PFSK-1 (cell line): ENCODE measurements at regions not wholly inside any gene's neighbourhood (a gene's known extent, or its start where the extent isn't known, plus 50 kb on each side); places are given as distances from the start of the nearest gene placed in this dataset.

Source experiments
- POLR2AphosphoS5 ChIP-seq: IDR thresholded peaks from 2 replicates; pipeline ENCODE4 v1.6.1; 2012; ENCODE audit warnings: low read depth, mild to moderate bottlenecking, control low read depth, low read length, moderate library complexity
- REST ChIP-seq, 2 experiments: IDR thresholded peaks; 2 replicates each; pipeline versions ENCODE4 v1.6.1 to v1.8.0; 2011 to 2012; ENCODE audit warnings: low read depth in 2 of 2, low read length in 2 of 2, control low read depth in 1 of 2, inconsistent platforms in 1 of 2, mild to moderate bottlenecking in 1 of 2, moderate library complexity in 1 of 2; ENCODE audit not compliant: insufficient read depth in 1 of 2
- SIN3A ChIP-seq: IDR thresholded peaks from 2 replicates; pipeline ENCODE4 v1.6.1; 2012; ENCODE audit warnings: mild to moderate bottlenecking, low read length, moderate library complexity, borderline replicate concordance; ENCODE audit not compliant: insufficient read depth

- no peak for TF ChIP-seq POLR2AphosphoS5
- TF ChIP-seq SIN3A: no peak
- no peak for TF ChIP-seq REST (IDR thresholded peaks at IDR 0.05; ENCODE audit: insufficient read depth in 1 of 2, low read depth in 2 of 2, low read length in 2 of 2)
Observed at GRCh38 chr4:114464726-114465272, 133.8 kb upstream of the UGT8 start.
